HEK293T (cell line): ENCODE measurements at regions not wholly inside any gene's neighbourhood (a gene's known extent, or its start where the extent isn't known, plus 50 kb on each side); places are given as distances from the start of the nearest gene placed in this dataset.

Source experiments
- ARNT ChIP-seq: fragments of 450-650 bp; IDR thresholded peaks from 2 replicates; pipeline ENCODE4 v1.6.1; 2017; ENCODE audit warnings: mild to moderate bottlenecking
- SUZ12 ChIP-seq: fragments of 450-650 bp; IDR thresholded peaks from 2 replicates; pipeline ENCODE4 v1.6.1; 2016; ENCODE audit warnings: mild to moderate bottlenecking

DNA sequence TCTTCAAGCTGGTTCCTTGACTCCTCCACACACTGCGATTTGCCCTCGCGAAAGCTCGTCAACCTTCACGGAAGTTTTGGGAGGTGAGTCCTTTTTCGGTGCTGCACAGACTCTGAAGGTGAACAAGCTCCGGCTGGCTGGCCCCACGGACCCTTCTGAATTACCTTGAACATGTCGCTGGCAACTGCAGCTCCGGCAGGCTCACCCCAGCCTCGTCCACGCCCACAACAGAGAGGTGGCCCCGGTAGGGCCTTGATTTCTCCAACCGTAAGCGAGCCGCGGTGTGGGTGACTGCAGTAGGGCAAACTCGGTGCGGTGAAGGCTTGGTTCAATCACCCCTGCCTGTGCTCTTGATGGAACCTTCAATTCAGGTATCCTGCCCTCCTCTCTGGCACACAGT, 1020.7 kb upstream of the GOT2 start:
- TF ChIP-seq SUZ12, result no peak
- no peak for TF ChIP-seq ARNT
